Stimulated activated CD4-positive, alpha-beta T cell treated with anti-CD3 and anti-CD28 coated beads, Interleukin-4, amount 100 ng/mL, for 1 hour (primary cell): ENCODE measurements at regions not wholly inside any gene's neighbourhood (a gene's known extent, or its start where the extent isn't known, plus 50 kb on each side); places are given as distances from the start of the nearest gene placed in this dataset.
A peak's percentile ranks its signal among the peaks of the same experiment; 100 is the strongest.

Experiments used
- DNase-seq: peaks from one replicate; pipeline ENCODE4 v3.0.0-alpha.2; 2020

DNA sequence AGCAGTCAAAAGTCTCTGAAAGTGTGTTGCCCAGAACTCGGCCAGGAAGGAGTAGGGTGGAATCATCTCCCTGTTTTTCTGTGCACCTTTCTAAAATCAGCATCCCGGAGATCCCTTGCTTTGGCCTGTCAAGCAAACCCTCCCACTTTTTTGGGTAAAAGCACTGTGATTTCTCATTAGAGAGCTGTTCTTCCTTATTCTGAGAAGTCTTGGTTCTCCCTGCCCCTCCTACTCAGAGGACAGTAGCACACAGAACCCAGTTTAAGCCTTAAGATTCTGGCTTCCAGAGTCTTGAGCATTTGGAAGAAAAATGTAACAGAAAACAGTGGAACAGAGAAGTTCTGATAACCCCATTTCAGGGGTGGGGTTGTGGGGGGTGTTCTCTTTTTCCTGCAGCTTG, 52.6 kb upstream of the KATNAL1 start:
- no peak for DNase-seq

DNA sequence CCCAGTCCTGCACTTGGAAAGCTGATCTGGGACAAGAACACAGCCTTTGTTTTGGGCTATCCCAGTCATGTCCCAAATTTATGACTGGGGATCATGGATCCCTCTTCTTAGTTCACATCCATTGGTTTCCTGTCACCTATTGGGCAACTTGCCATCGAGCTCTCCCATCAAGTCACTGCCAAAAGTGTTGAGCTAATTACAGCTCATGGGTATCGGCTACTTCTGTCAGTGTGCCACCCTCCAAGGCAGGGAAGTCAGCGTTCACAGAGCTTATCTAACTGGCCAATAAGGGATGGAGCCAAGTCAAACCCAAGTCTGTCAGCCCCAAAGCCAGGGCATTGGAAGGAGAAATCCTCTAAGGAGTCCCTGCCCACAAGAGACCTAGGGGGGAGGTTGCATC, 53.2 kb upstream of the KATNAL1 start:
- DNase-seq = no peak

DNA sequence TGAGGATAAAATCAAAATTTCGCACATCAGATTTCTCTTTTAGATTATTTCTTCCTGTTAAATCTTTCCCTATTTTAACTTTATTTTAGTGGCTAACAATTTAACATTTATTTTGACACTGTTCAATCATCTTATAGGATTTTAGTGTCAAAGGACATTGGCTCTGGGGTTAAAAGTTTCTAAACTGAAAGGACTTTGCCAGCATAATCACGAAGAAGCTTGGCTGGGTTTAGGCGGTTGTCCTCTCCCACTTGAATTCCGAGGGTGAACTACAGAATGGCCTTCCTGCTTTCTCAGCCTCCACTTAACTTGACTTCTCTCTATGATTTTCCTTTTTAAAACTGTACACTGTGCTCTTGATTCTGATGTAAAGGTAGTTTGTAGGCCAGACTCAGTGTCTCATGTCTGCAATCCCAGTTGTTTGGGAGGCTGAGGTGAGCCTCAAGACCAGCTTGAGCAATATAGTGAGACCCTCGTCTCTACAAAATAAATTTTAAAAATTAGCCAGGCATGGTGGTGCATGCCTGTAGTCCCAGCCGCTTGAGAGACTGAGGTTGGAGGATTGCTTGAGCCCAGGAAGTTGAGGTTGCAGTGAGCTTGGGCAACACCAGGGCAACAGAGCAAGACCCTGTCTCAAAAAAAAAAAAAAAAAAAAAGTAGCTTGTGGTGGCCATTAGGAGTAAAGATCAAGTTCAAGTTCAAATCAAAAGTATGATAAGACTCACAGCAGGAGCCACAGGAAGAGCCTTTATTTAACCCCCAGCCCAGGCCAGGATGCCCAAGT, 54.8 kb upstream of the KATNAL1 start:
- DNase-seq = no peak

DNA sequence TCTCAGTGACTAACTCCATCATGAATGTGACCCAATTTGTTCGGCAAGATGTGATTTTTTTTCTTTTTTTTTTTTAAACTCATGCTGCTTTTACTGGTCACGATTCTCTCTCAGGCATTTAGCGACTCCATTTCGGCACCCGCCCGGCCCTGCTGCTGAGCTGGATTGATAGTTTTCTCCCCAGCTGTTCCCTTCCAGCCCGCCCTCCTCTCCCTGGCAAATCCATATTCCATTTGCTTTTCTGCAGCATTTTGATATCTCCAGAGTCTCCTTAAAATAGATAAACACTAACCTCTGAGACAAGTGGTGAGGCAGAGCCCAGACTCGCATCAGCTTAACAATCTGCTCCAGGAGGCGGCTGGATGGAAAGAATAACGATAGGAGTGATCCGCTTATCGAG, 55.5 kb upstream of the KATNAL1 start:
- no peak for DNase-seq

DNA sequence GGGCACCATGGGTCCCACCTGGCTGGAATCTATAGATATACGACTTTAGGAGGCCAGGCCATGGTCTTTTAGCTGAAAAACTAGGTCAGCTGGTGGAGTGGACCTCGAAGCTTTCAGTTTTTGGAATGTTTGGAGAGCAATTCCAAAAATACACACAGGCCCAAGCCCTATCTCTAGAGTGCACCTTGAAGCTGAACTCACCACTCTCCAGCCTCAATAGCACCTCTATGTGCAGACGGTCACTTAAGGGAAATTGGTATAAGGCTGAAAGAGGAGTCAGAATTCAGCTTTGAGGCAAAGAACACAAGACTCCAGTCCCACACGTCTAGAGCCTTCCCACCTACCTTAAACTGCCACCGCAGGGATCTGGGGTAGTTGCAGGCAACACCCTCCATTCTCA, 56.4 kb upstream of the KATNAL1 start:
- DNase-seq = no peak

DNA sequence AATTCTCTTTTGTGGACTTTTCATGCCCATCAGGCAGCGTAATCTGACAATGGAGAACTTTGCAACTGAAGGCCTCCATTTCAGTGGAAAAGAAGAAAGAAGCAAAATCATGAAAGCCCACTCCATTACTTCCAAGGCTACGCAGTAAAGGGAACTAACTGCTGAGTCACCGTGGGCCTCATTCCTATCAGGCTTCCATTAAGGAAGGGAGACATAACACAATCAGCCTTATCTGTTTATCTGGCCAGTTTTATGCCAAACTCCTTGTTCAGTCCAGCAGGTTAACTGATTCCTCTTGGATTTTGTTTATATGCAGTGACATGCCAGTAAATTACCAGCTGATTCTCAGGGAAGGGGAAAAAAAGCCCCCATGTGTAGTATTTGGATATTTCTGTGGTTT, 56.8 kb upstream of the KATNAL1 start:
- no peak for DNase-seq

DNA sequence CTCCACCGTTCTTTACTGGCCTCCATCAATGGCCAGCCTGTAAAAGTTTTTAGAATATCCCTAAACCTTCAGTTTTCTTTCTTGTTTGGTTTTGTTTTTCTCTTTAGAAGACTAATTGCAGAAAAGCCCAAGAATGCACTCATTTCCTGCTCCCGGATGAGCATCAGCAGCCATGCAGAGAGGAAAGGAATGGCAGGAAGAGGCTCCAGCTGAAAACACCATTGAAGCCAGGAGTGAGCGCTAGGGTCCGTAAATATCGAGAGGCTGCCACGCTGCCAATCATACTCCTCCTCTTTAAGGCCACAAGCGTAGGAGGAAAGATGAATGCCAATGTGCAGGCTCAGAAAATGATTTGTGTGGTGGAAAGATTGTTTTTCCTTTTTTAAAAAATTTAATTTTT, 57.4 kb upstream of the UBE2L5 start:
- DNase-seq = no peak

DNA sequence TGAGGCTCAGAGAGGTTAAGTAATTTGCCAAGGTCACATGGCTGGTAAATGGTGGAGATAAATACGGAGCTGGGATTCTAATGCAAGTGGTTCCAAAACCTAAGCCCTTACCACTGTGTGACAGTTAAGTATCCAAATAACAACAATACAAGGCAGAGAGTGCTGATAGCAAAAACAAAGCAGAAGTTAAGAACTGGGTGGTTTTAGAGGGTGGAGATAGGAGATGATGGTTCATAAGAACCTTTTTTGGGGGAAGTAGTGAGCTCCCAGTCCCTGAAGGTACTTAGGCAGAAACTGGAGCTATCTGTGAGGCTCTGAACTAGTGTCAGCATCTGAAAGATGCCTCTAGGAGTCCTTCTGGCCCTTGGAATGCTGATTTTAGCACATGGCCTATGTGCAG, 56.2 kb upstream of the UBE2L5 start:
- DNase-seq = no peak

DNA sequence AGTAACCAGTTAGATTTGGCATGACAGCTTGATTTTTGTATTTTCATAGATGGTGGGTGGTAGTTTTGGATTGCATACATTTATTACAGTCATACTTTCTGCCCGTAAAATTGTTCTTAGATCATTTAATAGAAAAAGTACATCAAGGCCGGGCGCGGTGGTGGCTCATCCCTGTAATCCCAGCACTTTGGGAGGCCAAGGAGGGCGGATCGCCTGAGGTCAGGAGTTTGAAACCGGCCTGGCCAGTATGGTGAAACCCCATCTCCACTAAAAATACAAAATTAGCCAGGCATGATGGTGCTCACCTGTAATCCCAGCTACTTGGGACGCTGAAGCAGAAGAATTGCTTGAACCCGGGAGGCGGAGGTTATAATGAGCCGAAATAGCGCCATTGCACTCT, 55.0 kb upstream of the UBE2L5 start:
- no peak for DNase-seq

DNA sequence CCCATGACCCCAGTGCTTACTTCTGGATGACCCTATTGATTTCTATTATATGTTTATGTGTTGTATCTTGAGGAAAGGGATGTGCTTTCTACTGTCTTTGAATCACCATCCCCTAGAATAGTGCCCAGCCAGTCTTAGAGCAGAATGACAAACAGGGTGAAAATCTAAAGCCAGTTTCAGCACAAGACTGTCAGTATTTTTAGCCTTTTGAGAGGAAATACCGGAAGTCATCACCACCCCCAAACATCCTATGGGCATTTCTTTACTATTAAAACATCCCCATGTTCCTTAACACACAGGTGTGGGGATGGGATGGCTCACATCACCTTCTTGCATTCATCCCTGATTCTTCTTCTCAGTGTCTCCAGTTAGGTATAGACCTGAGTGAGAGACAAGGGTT, 52.1 kb upstream of the UBE2L5 start:
- DNase-seq = no peak

DNA sequence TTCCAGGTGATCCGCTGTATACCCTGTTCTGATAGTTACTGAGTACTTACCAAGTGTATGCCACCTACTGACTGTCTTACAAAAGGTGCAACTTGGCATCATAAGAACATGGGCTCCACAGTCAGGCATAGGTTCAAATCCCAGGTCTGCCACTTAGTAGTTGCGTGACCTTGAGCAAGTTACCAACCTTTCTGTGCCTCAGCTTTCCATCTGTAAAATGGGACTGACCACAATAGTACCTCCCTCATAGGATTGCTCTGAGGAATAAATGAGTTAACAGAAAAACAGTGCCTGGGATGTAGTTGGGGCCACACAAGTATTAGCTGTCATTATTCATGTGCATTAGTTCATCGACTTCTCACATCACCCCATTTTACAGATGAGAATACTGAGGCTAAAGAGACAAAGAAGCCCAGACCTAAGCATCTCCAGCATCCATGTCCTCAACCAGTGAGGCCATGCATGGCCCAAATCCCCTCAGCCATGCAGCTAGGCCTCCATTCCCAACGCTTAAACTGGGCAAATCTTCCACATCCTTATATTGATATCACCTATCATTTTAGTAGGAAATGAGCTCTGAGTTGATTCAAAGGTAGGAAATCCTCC, 51.3 kb upstream of the UBE2L5 start:
- no peak for DNase-seq

DNA sequence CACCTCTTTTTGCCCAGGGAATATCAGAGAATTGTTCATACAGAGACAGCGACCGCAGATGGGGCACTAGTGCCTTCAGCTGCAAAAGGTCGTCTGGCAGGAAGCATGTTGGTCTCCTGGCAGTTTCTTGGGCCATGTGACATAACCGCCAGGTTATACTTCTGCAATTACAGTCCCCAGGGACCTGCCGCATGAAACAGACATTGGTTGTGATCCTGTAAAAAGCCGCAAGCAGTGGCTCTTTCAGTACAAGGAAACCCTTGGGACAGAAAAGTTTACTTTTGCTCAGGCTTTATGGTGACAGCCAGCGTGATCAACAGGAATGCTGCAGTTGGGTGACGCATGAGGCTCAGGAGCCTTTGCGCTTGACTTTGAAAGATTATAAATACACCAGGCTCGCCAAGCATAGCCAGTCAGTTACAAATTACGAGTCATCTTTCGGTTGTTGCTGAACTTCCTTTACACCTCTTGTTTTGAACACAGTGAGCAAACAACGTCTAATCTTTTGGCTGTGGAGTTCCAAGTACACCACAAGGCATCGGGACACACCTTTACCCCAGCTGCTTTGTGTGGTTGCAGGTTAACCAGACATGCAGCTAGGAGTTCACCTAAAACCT, 50.5 kb upstream of the UBE2L5 start:
- peak; percentile 36 for DNase-seq
